ENCODE measurements at regions not wholly inside any gene's neighbourhood (a gene's known extent, or its start where the extent isn't known, plus 50 kb on each side); places are given as distances from the start of the nearest gene placed in this dataset.

DNA sequence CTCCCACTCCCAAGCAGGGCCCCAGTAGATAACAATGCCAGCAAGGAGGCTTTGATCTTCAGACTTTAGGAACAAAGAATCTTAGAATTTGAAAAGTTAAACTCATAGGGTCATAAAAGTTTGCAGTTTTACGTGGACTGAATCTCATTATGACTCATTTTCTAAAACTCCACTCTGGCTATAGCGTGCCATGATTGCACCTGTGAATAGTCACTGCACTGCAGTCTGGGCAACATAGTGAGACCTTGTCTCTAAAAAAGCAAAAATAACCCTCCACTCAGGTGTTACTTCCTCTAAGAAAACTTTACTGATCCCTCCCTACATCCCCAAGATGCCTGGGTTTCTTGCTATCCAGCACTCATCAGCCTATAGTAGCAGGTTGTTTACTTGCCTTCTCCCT lies 104.5 kb downstream of the IL20RB start:
- no peak for TF ChIP-seq CTCF (IDR thresholded peaks at IDR 0.05; ENCODE audit: insufficient read depth, low read depth, low read length)
- no peak for TF ChIP-seq EZH2 (IDR thresholded peaks at IDR 0.05; ENCODE audit: insufficient read depth, low read length)
